DND-41 (cell line): ENCODE measurements at regions not wholly inside any gene's neighbourhood (a gene's known extent, or its start where the extent isn't known, plus 50 kb on each side); places are given as distances from the start of the nearest gene placed in this dataset.

Experiments used
- ATAC-seq: fragments of 200-7000 bp; cut with Tn5 transposase; 3 replicates; pipeline ENCODE4 v1.9.1; 2021; ENCODE audit warnings: low read depth; ENCODE audit not compliant: insufficient read depth
- DNase-seq: peaks from one replicate; pipeline ENCODE4 v3.0.0-alpha.2; 2020
- H2AFZ ChIP-seq: 2 replicates; pipeline ENCODE4 v1.6.0; 2012; ENCODE audit warnings: low read depth, low read length
- H3K27ac ChIP-seq: 2 replicates; pipeline ENCODE4 v1.5.1; 2012; ENCODE audit warnings: low read length, inconsistent platforms
- H3K27me3 ChIP-seq: fragments of 200-600 bp; sonication (generic); 2 replicates; pipeline ENCODE4 v1.6.0; 2012; ENCODE audit warnings: low read length, mild to moderate bottlenecking, inconsistent platforms; ENCODE audit not compliant: insufficient read depth, poor library complexity
- H3K36me3 ChIP-seq: 2 replicates; pipeline ENCODE4 v1.5.1; 2012; ENCODE audit warnings: low read length, inconsistent platforms; ENCODE audit not compliant: insufficient read depth
- H3K4me1 ChIP-seq: 2 replicates; pipeline ENCODE4 v1.5.1; 2012; ENCODE audit warnings: mild to moderate bottlenecking, low read length; ENCODE audit not compliant: insufficient read depth
- H3K4me2 ChIP-seq: 2 replicates; pipeline ENCODE4 v1.6.0; 2012; ENCODE audit warnings: mild to moderate bottlenecking, moderate library complexity, low read length, inconsistent platforms; ENCODE audit not compliant: insufficient read depth
- H3K4me3 ChIP-seq, 2 experiments: fragments of 200-600 bp in 1 of 2; shearing (Covaris generic) in 1 of 2; 2 replicates each; pipeline ENCODE4 v1.5.1; 2012 to 2016; ENCODE audit warnings: inconsistent platforms in 2 of 2, low read length in 2 of 2, mild to moderate bottlenecking in 2 of 2, low read depth in 1 of 2, moderate library complexity in 1 of 2
- H3K79me2 ChIP-seq: 2 replicates; pipeline ENCODE4 v1.6.0; 2012; ENCODE audit warnings: low read length, inconsistent platforms; ENCODE audit not compliant: insufficient read depth
- H3K9ac ChIP-seq: 2 replicates; pipeline ENCODE4 v1.6.0; 2012; ENCODE audit warnings: low read depth, mild to moderate bottlenecking, inconsistent platforms, low read length, moderate library complexity
- H3K9me3 ChIP-seq: 2 replicates; pipeline ENCODE4 v1.5.1; 2012; ENCODE audit warnings: low read length, moderate library complexity, mild to moderate bottlenecking, inconsistent platforms; ENCODE audit not compliant: insufficient read depth, severe bottlenecking
- H4K20me1 ChIP-seq: 2 replicates; pipeline ENCODE4 v1.6.0; 2012; ENCODE audit warnings: low read length; ENCODE audit not compliant: insufficient read depth
- EZH2 ChIP-seq: IDR thresholded peaks from 3 replicates; pipeline ENCODE4 v1.6.1; 2012; ENCODE audit warnings: borderline replicate concordance, low read depth, mild to moderate bottlenecking, moderate library complexity, low read length, inconsistent platforms; ENCODE audit not compliant: severe bottlenecking
- TF ChIP-seq, protein P1 (sequence below): IDR thresholded peaks from 2 replicates; pipeline ENCODE4 v1.5.1; 2012; ENCODE audit warnings: borderline replicate concordance, low read length, moderate library complexity, mild to moderate bottlenecking; ENCODE audit not compliant: poor library complexity, severe bottlenecking; ENCODE audit errors: extremely low read depth

DNA sequence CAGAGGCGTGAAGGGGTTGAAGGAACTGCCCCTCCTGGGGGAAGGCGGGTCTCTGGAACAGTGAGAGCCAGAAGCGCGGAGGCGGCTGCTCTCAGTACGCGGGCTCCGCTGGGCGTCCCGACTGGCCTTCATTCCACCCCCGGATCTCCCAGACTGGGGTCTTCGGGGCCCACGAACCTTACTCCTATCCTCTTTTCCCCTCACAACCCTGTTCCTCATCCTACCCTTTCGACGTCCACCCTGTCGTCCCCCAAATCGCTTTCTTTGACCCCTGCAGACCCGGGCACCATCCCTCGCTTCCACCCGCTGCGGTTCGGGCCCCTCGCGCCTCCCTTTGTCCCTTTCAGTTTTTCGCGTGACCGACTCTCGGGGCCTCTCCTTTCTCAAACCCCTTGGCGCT is 2114.6 kb downstream of the TP53TG3F start:
- Histone ChIP-seq H3K9me3 (peaks cover 17% of the 10 kb centered on the region), H3K4me3 (no peak overlapping the region), H2AFZ (no peak overlapping the region), H3K79me2 (no peaks in the 10 kb centered on the region), H3K27me3 (no peaks in the 10 kb centered on the region), H3K9ac (no peak overlapping the region), H3K27ac (no peak overlapping the region), H3K4me1 (no peaks in the 10 kb centered on the region), H3K4me2 (no peak overlapping the region), H3K36me3 (no peaks in the 10 kb centered on the region), H4K20me1 (no peaks in the 10 kb centered on the region)
- TF ChIP-seq, protein P1, sequence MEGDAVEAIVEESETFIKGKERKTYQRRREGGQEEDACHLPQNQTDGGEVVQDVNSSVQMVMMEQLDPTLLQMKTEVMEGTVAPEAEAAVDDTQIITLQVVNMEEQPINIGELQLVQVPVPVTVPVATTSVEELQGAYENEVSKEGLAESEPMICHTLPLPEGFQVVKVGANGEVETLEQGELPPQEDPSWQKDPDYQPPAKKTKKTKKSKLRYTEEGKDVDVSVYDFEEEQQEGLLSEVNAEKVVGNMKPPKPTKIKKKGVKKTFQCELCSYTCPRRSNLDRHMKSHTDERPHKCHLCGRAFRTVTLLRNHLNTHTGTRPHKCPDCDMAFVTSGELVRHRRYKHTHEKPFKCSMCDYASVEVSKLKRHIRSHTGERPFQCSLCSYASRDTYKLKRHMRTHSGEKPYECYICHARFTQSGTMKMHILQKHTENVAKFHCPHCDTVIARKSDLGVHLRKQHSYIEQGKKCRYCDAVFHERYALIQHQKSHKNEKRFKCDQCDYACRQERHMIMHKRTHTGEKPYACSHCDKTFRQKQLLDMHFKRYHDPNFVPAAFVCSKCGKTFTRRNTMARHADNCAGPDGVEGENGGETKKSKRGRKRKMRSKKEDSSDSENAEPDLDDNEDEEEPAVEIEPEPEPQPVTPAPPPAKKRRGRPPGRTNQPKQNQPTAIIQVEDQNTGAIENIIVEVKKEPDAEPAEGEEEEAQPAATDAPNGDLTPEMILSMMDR: no peak
- TF ChIP-seq EZH2: no peak
- DNase-seq (no peak), ATAC-seq (no peak)

DNA sequence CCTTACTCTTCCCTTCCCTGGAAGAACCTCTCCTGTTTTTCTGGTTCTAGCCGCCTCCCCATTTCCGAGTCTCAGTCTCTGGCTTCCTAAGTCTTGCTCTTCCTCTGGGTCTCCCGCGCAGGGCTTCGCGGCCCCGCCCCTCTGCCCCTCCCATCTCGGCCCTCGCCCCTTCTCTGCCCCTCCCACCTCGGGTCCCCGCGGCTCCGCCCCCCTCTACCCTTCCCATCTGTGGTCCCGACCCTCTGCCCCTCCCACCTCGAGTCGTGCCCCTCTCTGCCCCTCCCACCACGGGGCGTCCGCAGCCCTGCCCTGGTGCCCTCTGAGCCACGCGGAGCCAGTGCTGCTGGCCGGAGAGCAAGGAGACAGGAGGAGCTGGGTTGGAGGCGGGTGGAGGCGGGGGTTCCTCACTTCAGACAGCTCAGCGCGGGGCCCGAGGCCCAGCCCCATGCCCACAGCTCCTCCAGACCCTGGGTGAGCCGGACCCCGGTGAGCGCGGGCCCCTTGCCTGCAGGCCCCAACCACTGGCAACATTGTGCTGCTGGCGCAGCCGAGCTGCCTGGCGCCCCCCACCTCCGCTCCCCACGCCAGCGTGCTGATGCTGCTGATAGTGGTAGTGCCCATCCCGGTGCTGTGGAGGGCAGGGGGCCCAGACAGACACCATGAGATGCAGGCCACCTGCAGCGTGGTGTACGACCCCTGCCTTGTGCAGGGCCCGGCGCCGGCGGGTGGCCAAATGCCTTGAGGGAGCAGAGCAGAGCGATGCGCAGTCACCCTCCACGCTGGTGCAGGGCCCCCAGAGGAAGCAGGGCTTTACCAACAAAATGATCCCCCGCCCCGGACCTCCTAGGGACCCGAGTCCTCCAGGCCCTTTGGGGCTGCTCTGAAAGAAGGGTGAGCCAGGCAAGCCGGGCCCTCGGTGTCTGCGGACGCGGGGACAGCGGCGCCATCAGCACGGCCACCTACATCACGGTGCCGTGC is 2115.3 kb downstream of the TP53TG3F start:
- Histone ChIP-seq H3K79me2 (no peaks in the 10 kb centered on the region), H3K9ac (no peak overlapping the region), H3K4me1 (no peaks in the 10 kb centered on the region), H3K9me3 (peaks cover 20% of the 10 kb centered on the region), H4K20me1 (no peaks in the 10 kb centered on the region), H3K4me2 (no peak overlapping the region), H3K27me3 (no peaks in the 10 kb centered on the region), H2AFZ (no peak overlapping the region), H3K4me3 (no peak overlapping the region), H3K27ac (no peak overlapping the region), H3K36me3 (no peaks in the 10 kb centered on the region)
- TF ChIP-seq, protein P1: no peak
- DNase-seq: no peak
- ATAC-seq: no peak

DNA sequence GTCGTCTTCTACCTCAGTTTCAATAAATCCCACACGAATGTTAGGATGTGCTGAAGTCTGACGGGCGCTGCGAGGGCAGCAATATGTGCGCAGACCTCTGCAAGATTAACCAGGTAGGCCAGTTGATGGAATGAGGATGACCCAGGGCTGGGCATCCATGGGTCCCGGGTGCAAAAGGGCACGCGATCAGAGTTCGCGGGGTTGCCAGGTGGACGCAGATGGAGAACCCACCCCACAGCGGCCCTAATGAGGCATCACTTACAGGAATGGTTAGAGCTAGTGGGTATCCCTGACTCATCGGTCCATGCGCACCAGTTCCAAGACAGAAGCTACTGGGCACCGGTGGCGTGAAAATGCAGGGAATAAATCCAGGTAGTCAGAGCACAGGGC is 2116.0 kb downstream of the TP53TG3F start:
- no peaks in the 10 kb centered on the region for H4K20me1 ChIP-seq
- H3K79me2 ChIP-seq: no peaks in the 10 kb centered on the region
- DNase-seq (no peak), ATAC-seq (no peak)
- TF ChIP-seq, protein P1: no peak
- no peak for TF ChIP-seq EZH2
- no peak overlapping the region for H3K4me2 ChIP-seq
- no peak overlapping the region for H3K4me3 ChIP-seq
- H3K36me3 ChIP-seq: no peaks in the 10 kb centered on the region
- no peaks in the 10 kb centered on the region for H3K27me3 ChIP-seq
- H3K27ac ChIP-seq: no peak overlapping the region
- H3K9me3 ChIP-seq: peaks cover 20% of the 10 kb centered on the region
- H3K4me1 ChIP-seq: no peaks in the 10 kb centered on the region
- no peak overlapping the region for H2AFZ ChIP-seq
- no peak overlapping the region for H3K9ac ChIP-seq
